A673 (cell line): ENCODE measurements at regions not wholly inside any gene's neighbourhood (a gene's known extent, or its start where the extent isn't known, plus 50 kb on each side); places are given as distances from the start of the nearest gene placed in this dataset.

Source experiments
- CTCF ChIP-seq: fragments of 300-800, 200-600 bp; sonication (generic); conservative IDR thresholded peaks from 2 replicates; pipeline ENCODE4 v1.5.1; 2017; ENCODE audit warnings: low read depth, mild to moderate bottlenecking, antibody characterized with exemption, low read length, moderate library complexity, mixed read lengths
- EZH2 ChIP-seq: fragments of 200-600 bp; sonication (generic); IDR thresholded peaks from 2 replicates; pipeline ENCODE4 v1.6.1; 2017; ENCODE audit warnings: borderline replicate concordance, low read depth, mild to moderate bottlenecking, mixed read lengths, antibody characterized with exemption, low read length; ENCODE audit not compliant: poor library complexity, severe bottlenecking

GRCh38 chr22:25472382-25472781 lies 92.1 kb upstream of the GRK3 start:
- TF ChIP-seq CTCF (no peak), EZH2 (no peak)
